GM21825 (cell line): ENCODE measurements at regions not wholly inside any gene's neighbourhood (a gene's known extent, or its start where the extent isn't known, plus 50 kb on each side); places are given as distances from the start of the nearest gene placed in this dataset.

Experiments used
- ATAC-seq: cut with Tn5 transposase; IDR thresholded peaks from one replicate; pipeline ENCODE4 v1.9.1; 2021; ENCODE audit warnings: mild to moderate bottlenecking, moderate library complexity; ENCODE audit not compliant: unreplicated experiment

- no peak for ATAC-seq
These were observed 61.8 kb upstream of the PTPRD start for GRCh38 chr9:10674586-10674985.

GRCh38 chr9:10678010-10678409 is 65.2 kb upstream of the PTPRD start:
- ATAC-seq, result no peak

GRCh38 chr9:10678790-10679189 is 66.0 kb upstream of the PTPRD start:
- ATAC-seq, result no peak

- ATAC-seq, result no peak
These were observed 74.1 kb upstream of the PTPRD start for GRCh38 chr9:10686943-10687342.

- ATAC-seq, result no peak
These were observed 77.7 kb upstream of the PTPRD start for GRCh38 chr9:10690546-10690945.

- ATAC-seq, result no peak
These were observed 84.2 kb upstream of the PTPRD start for GRCh38 chr9:10697044-10697443.

- no peak for ATAC-seq
These were observed 87.5 kb upstream of the PTPRD start for GRCh38 chr9:10700291-10700690.

GRCh38 chr9:10700915-10701314 is 88.1 kb upstream of the PTPRD start:
- no peak for ATAC-seq

- ATAC-seq, result no peak
These were observed 89.1 kb upstream of the PTPRD start for GRCh38 chr9:10701906-10702305.

- no peak for ATAC-seq
These were observed 90.3 kb upstream of the PTPRD start for GRCh38 chr9:10703139-10703538.

- no peak for ATAC-seq
These were observed 91.9 kb upstream of the PTPRD start for GRCh38 chr9:10704720-10705119.

- ATAC-seq, result no peak
These were observed 92.6 kb upstream of the PTPRD start for GRCh38 chr9:10705383-10705782.

GRCh38 chr9:10706788-10707187 is 94.0 kb upstream of the PTPRD start:
- ATAC-seq, result no peak

GRCh38 chr9:10721301-10721700 is 108.5 kb upstream of the PTPRD start:
- ATAC-seq, result no peak

GRCh38 chr9:10729213-10729612 is 116.4 kb upstream of the PTPRD start:
- no peak for ATAC-seq

GRCh38 chr9:10744669-10745068 is 131.9 kb upstream of the PTPRD start:
- no peak for ATAC-seq

- no peak for ATAC-seq
These were observed 140.7 kb upstream of the PTPRD start for GRCh38 chr9:10753474-10753873.

- ATAC-seq, result no peak
These were observed 151.7 kb upstream of the PTPRD start for GRCh38 chr9:10764481-10764880.

GRCh38 chr9:10773136-10773535 is 160.3 kb upstream of the PTPRD start:
- no peak for ATAC-seq

GRCh38 chr9:10774051-10774450 is 161.2 kb upstream of the PTPRD start:
- ATAC-seq, result no peak

GRCh38 chr9:10785255-10785654 is 172.5 kb upstream of the PTPRD start:
- no peak for ATAC-seq

GRCh38 chr9:10793306-10793705 is 180.5 kb upstream of the PTPRD start:
- ATAC-seq, result no peak

- no peak for ATAC-seq
These were observed 191.7 kb upstream of the PTPRD start for GRCh38 chr9:10804486-10804885.

GRCh38 chr9:10806868-10807267 is 194.1 kb upstream of the PTPRD start:
- ATAC-seq, result no peak
